ENCODE measurements at regions not wholly inside any gene's neighbourhood (a gene's known extent, or its start where the extent isn't known, plus 50 kb on each side); places are given as distances from the start of the nearest gene placed in this dataset.
"Not testable (repeated sequence)": the region's sequence is repeated elsewhere in the genome, so short reads cannot be mapped to it uniquely, and the experiment has no call there.

GRCh38 chr5:120093178-120093577, 370.9 kb upstream of the PRR16 start:
- DNase-seq = peak in 1 of 2 donors; percentile 64

GRCh38 chr5:120096413-120096812, 367.7 kb upstream of the PRR16 start:
- DNase-seq = no peak

GRCh38 chr5:120098426-120098825, 365.7 kb upstream of the PRR16 start:
- no peak for DNase-seq

- DNase-seq = no peak
Measured at GRCh38 chr5:120098902-120099535, 365.1 kb upstream of the PRR16 start.

- no peak for DNase-seq
Measured at GRCh38 chr5:120101771-120102170, 362.3 kb upstream of the PRR16 start.

- no peak for DNase-seq
Measured at GRCh38 chr5:120103495-120103894, 360.6 kb upstream of the PRR16 start.

GRCh38 chr5:120106912-120107525, 357.1 kb upstream of the PRR16 start:
- DNase-seq = no peak

GRCh38 chr5:120108586-120109248, 355.4 kb upstream of the PRR16 start:
- no peak for DNase-seq

GRCh38 chr5:120122703-120123102, 341.4 kb upstream of the PRR16 start:
- DNase-seq = no peak

GRCh38 chr5:120124031-120124430, 340.1 kb upstream of the PRR16 start:
- no peak for DNase-seq

- DNase-seq = no peak
Measured at GRCh38 chr5:120124961-120125360, 339.1 kb upstream of the PRR16 start.

- not testable (repeated sequence) for DNase-seq
Measured at GRCh38 chr5:120132347-120132746, 331.8 kb upstream of the PRR16 start.

- DNase-seq = no peak
Measured at GRCh38 chr5:120134944-120135343, 329.2 kb upstream of the PRR16 start.

GRCh38 chr5:120137582-120137981, 326.5 kb upstream of the PRR16 start:
- DNase-seq = no peak

- peak in 1 of 2 donors; percentile 18 for DNase-seq
Measured at GRCh38 chr5:120139039-120139438, 325.1 kb upstream of the PRR16 start.

GRCh38 chr5:120140501-120140900, 323.6 kb upstream of the PRR16 start:
- DNase-seq = no peak

GRCh38 chr5:120141076-120141475, 323.0 kb upstream of the PRR16 start:
- no peak for DNase-seq

- DNase-seq = no peak
Measured at GRCh38 chr5:120146787-120147186, 317.3 kb upstream of the PRR16 start.

- DNase-seq = not testable (repeated sequence)
Measured at GRCh38 chr5:120147911-120148310, 316.2 kb upstream of the PRR16 start.

- DNase-seq = no peak
Measured at GRCh38 chr5:120150770-120151169, 313.3 kb upstream of the PRR16 start.

- DNase-seq = no peak
Measured at GRCh38 chr5:120151181-120151580, 312.9 kb upstream of the PRR16 start.

- DNase-seq = no peak
Measured at GRCh38 chr5:120151825-120152224, 312.3 kb upstream of the PRR16 start.

- DNase-seq = no peak
Measured at GRCh38 chr5:120152472-120152871, 311.6 kb upstream of the PRR16 start.

GRCh38 chr5:120152931-120153330, 311.2 kb upstream of the PRR16 start:
- DNase-seq = no peak

Data from bone marrow (tissue), 2 donors.